GM20431 (cell line): ENCODE measurements at regions not wholly inside any gene's neighbourhood (a gene's known extent, or its start where the extent isn't known, plus 50 kb on each side); places are given as distances from the start of the nearest gene placed in this dataset.

Experiments
- in situ Hi-C: fragments of 300-500 bp; cut with MseI, MboI; formaldehyde crosslinking; loops from one replicate; pipeline ENCODE4 v1.15.0; 2020; ENCODE audit warnings: low sequenced_read_pairs; ENCODE audit not compliant: unreplicated experiment

- in situ Hi-C loops, result no loop called here
Observed at GRCh38 chr2:122935506-122935905, 1089.6 kb upstream of the CNTNAP5 start.

DNA sequence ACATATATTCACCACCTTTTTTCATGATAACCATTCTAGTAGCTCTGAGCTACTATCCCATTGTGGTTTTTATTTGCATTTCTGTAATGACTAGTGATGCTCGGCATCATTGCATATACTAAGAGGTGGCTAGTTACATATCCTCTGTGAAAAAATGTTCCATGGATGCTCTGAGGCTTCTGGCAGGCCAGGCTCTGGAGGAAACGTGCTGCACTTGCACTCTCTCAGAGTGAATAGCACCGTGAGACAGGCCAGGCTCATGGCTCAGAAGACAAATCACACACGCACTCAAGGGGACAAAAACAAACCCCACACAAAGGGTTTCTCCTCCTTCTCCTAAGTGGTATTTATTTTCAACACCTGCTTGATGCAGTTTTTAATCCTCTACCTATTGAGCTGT is 1085.3 kb upstream of the CNTNAP5 start:
- in situ Hi-C loops, result no loop called here

GRCh38 chr2:122949523-122949922 is 1075.6 kb upstream of the CNTNAP5 start:
- in situ Hi-C loops, result no loop called here

DNA sequence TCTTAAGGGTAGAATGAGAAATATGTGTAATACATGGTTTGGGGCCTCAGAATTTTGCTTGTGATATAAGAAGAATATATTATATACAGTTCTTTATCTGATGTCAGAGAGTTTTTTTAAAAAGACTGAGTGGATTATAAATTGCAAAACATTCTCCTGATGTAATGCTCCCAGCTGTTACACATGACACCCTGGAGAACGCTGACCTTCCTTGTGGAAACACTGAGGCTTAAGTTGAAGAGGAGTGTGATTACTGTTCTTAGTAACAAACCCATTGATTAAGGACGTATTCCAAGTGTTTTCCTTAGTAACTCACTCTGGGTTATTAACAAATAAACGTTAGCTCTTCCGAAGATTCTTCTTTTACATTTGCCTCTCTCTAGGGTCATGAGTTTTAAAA is 1069.3 kb upstream of the CNTNAP5 start:
- in situ Hi-C loops, result no loop called here

DNA sequence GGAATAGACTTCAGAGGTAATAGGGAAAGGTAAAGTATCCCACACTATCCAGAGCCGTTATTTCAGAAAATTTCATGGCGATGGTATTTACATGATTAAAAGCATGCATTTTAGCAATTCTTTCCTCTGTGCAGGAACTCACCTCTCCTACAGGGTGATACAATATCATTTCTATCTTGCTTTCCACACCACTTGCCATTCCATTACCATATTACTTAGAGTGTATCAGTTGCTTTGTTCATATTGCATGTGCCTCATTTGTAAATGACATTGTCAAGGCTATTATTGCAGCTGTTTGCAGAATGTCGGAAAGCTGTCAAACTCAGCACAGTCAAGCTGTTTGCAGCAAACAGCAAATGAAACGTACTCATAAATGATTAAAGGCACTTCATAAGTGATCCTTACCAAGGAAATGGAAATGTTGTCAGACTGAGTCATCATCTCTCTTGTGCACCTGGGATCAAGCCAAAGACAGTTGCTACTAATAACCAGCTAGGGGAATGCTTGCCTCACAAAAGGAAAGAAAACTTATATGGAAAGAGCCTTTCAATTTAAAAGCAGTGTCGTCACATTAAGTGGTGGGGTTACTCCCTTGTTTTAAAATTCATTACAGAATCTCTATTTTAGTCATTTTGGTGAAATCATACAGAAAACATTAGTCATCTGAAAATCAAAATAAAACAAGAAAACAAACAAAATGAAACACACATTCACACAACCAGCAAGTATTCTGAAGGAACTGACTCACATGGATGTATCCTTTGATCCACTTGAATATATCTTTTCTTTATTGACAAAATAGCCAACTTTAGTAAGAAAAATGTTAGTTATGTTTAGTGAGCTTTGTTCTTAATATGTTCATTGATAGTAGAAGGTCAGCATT is 1064.1 kb upstream of the CNTNAP5 start:
- in situ Hi-C loops, result no loop called here

DNA sequence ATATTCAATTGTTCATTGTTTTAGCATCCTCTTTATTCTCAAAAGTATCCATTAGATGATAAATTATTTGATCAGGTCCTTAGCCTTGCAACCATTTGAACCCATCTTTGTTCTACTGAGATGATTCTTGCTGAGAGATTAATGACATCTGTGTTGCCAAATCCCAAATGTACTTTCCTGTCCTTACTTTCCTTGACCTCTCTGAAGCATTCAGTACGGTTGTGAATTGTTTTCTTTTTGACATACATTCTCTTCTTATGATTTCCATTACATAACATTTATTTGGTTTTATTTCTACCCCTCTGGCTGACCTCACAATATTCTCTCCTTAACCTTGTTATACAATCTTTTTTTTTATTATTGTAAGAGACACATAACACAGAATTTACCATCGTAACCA is 1058.6 kb upstream of the CNTNAP5 start:
- in situ Hi-C loops, result no loop called here

GRCh38 chr2:122977580-122977979 is 1047.5 kb upstream of the CNTNAP5 start:
- in situ Hi-C loops, result no loop called here

GRCh38 chr2:122980671-122981070 is 1044.4 kb upstream of the CNTNAP5 start:
- in situ Hi-C loops, result no loop called here

- in situ Hi-C loops, result no loop called here
Observed at GRCh38 chr2:122982936-122983335, 1042.2 kb upstream of the CNTNAP5 start.

GRCh38 chr2:122988395-122989221 is 1036.5 kb upstream of the CNTNAP5 start:
- in situ Hi-C loops, result no loop called here

- in situ Hi-C loops, result no loop called here
Observed at GRCh38 chr2:122993592-122993991, 1031.5 kb upstream of the CNTNAP5 start.

DNA sequence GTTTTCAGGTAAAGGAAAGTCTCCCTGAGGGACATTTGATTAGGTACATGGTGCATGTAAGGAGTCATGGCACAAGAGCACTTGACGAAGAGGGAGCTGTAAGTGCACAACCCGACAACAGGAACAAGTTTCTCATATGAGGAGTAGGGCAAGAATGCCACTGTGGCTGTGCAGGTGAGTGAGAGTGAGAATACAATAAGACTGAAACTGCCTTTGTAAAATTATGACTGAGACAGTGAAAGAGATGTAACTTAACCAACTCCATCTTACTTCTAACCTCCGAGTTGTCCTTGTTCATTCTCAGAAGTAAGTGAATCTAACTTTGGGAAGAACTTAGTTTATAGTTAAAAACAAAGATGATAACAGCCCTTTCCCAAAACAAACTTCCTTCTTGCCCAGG is 1025.8 kb upstream of the CNTNAP5 start:
- in situ Hi-C loops, result no loop called here

DNA sequence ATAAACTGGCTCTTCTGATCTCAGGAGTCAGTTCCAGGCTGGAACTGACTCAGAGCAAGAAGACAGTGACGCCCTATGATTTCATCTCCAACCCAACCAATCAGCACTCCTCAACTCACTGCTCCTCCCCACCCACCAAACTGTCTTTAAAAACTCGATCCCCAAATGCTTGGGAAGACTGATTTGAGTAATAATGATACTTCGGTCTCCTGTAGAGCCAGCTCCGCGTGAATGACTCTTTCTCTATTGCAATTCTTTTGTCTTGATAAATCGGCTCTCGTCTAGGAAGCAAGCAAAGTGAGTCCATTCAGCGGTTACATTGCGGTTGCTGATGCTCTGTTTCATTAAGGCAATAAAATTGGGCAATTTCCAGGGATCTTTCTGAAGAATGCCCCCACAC is 1025.3 kb upstream of the CNTNAP5 start:
- in situ Hi-C loops, result no loop called here

GRCh38 chr2:123002660-123003248 is 1022.3 kb upstream of the CNTNAP5 start:
- in situ Hi-C loops, result no loop called here

DNA sequence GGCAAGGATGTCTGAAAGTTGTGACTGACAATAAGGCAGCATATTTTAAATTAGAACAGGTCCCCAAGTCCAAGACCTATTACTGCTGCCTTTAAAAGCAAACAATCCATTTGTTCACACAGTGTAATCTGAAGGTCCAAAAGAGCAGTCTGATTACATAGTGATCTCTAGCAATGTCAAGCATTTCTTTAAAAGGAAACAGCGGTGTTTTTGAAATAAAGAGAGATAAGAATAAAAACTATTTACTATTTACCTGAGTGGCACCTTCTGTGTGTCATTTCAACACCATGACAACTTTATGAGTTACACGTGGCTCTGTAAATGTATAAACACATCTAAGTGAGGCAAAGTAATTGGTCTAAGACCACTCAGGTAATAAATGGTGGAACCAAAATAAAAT is 1009.9 kb upstream of the CNTNAP5 start:
- in situ Hi-C loops, result no loop called here

GRCh38 chr2:123035541-123035940 is 989.5 kb upstream of the CNTNAP5 start:
- in situ Hi-C loops, result no loop called here

- in situ Hi-C loops, result no loop called here
Observed at GRCh38 chr2:123036300-123036699, 988.8 kb upstream of the CNTNAP5 start.

DNA sequence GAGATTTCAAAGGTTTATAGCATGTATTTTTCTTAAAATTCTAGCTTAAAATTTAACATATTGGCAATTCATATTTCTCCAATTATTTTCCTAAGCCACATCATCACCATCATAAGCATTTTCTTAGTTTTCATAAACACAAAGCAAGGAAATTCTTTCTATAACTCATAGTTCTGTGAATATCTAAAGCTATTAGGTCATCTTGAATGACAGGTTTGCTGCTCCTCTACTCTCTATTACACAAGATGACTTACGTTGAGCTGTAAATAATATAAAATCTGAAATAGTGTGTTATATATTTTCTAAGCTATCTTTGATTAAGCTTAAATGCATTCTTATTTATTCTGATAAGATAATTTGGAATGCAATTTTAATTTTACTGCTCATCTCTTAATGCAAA is 984.6 kb upstream of the CNTNAP5 start:
- in situ Hi-C loops, result no loop called here

DNA sequence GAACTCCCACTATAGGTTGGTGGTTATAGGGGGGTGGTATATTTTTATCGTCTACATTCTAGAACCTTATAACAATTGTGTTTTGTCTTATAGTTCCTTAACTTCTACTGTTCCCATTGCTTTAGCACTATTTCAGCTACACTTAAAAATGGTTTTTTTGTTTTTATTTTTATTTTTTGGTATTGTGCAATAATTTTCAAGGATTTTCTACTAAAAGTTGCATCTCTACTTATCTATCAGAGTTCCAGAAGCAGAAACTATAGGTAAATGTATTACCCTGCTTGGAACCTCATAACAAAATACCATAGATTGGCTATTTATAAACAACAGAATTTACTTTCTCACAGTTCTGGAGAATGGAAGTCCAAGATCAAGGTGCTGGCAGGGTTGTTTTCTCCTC is 981.6 kb upstream of the CNTNAP5 start:
- in situ Hi-C loops, result no loop called here

DNA sequence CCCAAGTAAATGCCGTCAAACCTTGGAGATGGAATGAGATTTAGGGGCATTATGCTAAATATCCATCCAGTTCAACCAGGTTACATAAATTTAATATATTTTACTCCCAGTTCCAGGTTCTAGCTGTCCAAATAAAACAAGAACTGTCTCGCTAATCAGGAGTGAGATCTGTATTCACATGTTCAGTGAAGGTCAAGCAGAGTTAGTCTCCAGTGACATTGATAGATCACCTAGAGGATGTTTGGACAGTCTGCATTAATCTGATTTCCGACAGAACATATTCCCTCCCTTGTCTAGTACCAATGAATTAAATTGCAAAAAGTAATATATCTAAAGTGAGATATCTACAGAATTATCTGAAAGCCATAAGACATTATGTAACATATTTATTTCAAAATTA is 979.4 kb upstream of the CNTNAP5 start:
- in situ Hi-C loops, result no loop called here

GRCh38 chr2:123047186-123047585 is 977.9 kb upstream of the CNTNAP5 start:
- in situ Hi-C loops, result no loop called here
